DOHH2 (cell line): ENCODE measurements at regions not wholly inside any gene's neighbourhood (a gene's known extent, or its start where the extent isn't known, plus 50 kb on each side); places are given as distances from the start of the nearest gene placed in this dataset.

ENCODE experiments used
- CTCF ChIP-seq: fragments of 200-600 bp; sonication (generic); IDR thresholded peaks from one replicate; pipeline ENCODE4 v1.5.1; 2014; ENCODE audit warnings: antibody characterized with exemption, mild to moderate bottlenecking, low read depth, low read length; ENCODE audit not compliant: poor library complexity, severe bottlenecking
- EZH2phosphoT487 ChIP-seq: fragments of 200-600 bp; sonication (generic); IDR thresholded peaks from 2 replicates; pipeline ENCODE4 v1.6.1; 2017; ENCODE audit warnings: borderline replicate concordance, mild to moderate bottlenecking, antibody characterized with exemption, low read length, moderate library complexity, mixed read lengths

GRCh38 chr14:35205737-35206136 lies 83.4 kb downstream of the PRORP start:
- TF ChIP-seq CTCF: no peak
- TF ChIP-seq EZH2phosphoT487: no peak
